ENCODE measurements at regions not wholly inside any gene's neighbourhood (a gene's known extent, or its start where the extent isn't known, plus 50 kb on each side); places are given as distances from the start of the nearest gene placed in this dataset.

DNA sequence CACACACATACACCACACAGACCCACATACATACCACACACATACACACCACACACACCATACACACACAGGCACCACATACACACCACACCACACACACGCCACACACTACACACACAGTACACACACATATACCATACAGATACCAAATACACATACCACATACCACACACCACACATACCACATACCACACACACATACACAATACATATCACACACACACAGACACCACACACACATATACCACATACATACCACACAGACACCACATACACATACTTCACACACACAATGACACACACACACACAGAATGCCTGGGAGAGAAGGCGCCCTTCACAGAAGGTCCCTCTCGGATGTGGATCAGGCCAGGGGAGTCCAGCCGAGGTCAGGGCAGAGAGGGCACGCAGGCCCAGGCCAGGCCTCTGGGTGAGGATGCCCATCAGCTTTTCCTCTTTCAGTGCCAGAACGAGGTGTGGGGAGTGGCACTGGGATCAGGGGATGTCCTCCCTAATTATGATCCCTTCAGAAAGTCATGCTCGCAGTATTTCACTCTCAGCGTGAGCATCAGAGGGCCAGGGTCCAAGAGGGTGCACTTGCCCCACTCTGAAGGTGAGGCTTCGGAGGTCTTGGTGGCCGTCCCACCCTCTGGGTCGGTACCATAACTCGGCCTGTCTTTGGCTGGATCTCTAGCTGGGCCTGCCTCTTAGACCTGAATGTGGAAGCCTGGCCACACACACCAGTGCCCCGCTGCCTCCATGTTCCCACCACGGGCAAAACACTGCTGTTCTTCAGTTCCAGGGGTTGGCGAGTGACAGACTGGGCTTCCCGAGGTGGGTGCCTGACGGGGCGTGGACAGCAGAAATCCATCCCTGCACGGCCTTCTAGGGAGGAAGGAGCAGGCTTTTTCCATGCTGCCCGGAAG is 70.6 kb upstream of the ODC1 start:
- Histone ChIP-seq H3K79me1 (ENCODE audit: insufficient read depth, low read depth, low read length, poor library complexity, severe bottlenecking) (no peaks in the 10 kb centered on the region), H3K4me1 (ENCODE audit: insufficient read depth, low read length) (no peaks in the 10 kb centered on the region), H3K56ac (ENCODE audit: insufficient read length, low read depth, low read length) (no peak overlapping the region), H4K5ac (ENCODE audit: insufficient read length, low read depth, low read length) (peak overlapping the region; percentile 28), H4K20me1 (ENCODE audit: control insufficient read depth, insufficient read depth, insufficient read length) (no peaks in the 10 kb centered on the region), H3T11ph (ENCODE audit: low read length) (no peak overlapping the region), H3K79me2 (ENCODE audit: insufficient read depth, low read length) (no peaks in the 10 kb centered on the region), H2BK20ac (ENCODE audit: low read depth, low read length, poor library complexity, severe bottlenecking) (no peak overlapping the region), H4K8ac (replicated peaks; ENCODE audit: insufficient read length, low read depth, low read length) (no peak overlapping the region), H3K23me2 (ENCODE audit: insufficient read length, low read depth, low read length, poor library complexity, severe bottlenecking) (no peaks in the 10 kb centered on the region), H3K9ac (ENCODE audit: extremely low read depth, insufficient read length, low read length) (no peak overlapping the region), H3K18ac (ENCODE audit: insufficient read length, low read depth, low read length) (no peak overlapping the region), H2AFZ (ENCODE audit: low read length) (no peak overlapping the region), H3K4ac (ENCODE audit: low read depth, low read length) (no peak overlapping the region), H3K23ac (ENCODE audit: insufficient read length, low read depth, low read length) (no peak overlapping the region), H3K27ac (ENCODE audit: insufficient read length, low read depth, low read length) (no peak overlapping the region), H3K14ac (ENCODE audit: insufficient read depth, low read length) (no peak overlapping the region), H2BK15ac (ENCODE audit: low read depth, low read length) (no peak overlapping the region), H2BK120ac (ENCODE audit: low read depth, low read length, poor library complexity, severe bottlenecking) (no peak overlapping the region), H2BK5ac (ENCODE audit: insufficient read length, low read length) (no peak overlapping the region), H2BK12ac (ENCODE audit: insufficient read length, low read depth, low read length) (no peak overlapping the region), H4K91ac (ENCODE audit: insufficient read length, low read depth, low read length) (no peak overlapping the region), H3K27me3 (ENCODE audit: insufficient read depth, low read length) (no peaks in the 10 kb centered on the region), H3K4me2 (ENCODE audit: insufficient read depth, insufficient read length, low read length) (no peak overlapping the region), H2AK5ac (ENCODE audit: insufficient read length, low read length) (no peak overlapping the region), H3K9me3 (ENCODE audit: control insufficient read depth, low read depth, low read length) (peaks cover 6% of the 10 kb centered on the region)
- no CpG with 5 or more reads among the region's 20 CpGs for WGBS (ENCODE audit: extremely low coverage, insufficient read length, low lambda C conversion rate)
- Mint-ChIP-seq H3K9me3 (peaks cover 24 to 28% of the 10 kb centered on the region in 2 experiments), H3K4me3 (no peak overlapping the region), H3K27me3 (ENCODE audit: low read depth) (no peaks in the 10 kb centered on the region; the same call in 1 of the 2 replicates), H3K36me3 (ENCODE audit: insufficient read depth in 1 of 3, low read depth in 3 of 3) (peaks cover 2 to 18% (median 16%) of the 10 kb centered on the region in 3 experiments), H3K27ac (no peak overlapping the region), H3K4me1 (peaks cover 12 to 16% of the 10 kb centered on the region in 2 experiments)
- TF ChIP-seq, protein P1, sequence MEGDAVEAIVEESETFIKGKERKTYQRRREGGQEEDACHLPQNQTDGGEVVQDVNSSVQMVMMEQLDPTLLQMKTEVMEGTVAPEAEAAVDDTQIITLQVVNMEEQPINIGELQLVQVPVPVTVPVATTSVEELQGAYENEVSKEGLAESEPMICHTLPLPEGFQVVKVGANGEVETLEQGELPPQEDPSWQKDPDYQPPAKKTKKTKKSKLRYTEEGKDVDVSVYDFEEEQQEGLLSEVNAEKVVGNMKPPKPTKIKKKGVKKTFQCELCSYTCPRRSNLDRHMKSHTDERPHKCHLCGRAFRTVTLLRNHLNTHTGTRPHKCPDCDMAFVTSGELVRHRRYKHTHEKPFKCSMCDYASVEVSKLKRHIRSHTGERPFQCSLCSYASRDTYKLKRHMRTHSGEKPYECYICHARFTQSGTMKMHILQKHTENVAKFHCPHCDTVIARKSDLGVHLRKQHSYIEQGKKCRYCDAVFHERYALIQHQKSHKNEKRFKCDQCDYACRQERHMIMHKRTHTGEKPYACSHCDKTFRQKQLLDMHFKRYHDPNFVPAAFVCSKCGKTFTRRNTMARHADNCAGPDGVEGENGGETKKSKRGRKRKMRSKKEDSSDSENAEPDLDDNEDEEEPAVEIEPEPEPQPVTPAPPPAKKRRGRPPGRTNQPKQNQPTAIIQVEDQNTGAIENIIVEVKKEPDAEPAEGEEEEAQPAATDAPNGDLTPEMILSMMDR (conservative IDR thresholded peaks at IDR 0.05), result no peak
- DNase-seq, result no peak
